Hepatic stellate cell (primary cell): ENCODE measurements at regions not wholly inside any gene's neighbourhood (a gene's known extent, or its start where the extent isn't known, plus 50 kb on each side); places are given as distances from the start of the nearest gene placed in this dataset.
"Not testable (repeated sequence)": the region's sequence is repeated elsewhere in the genome, so short reads cannot be mapped to it uniquely, and the experiment has no call there.

ENCODE experiments used
- DNase-seq: peaks from one replicate; pipeline ENCODE4 v3.0.0; 2011; ENCODE audit warnings: low spot score

DNA sequence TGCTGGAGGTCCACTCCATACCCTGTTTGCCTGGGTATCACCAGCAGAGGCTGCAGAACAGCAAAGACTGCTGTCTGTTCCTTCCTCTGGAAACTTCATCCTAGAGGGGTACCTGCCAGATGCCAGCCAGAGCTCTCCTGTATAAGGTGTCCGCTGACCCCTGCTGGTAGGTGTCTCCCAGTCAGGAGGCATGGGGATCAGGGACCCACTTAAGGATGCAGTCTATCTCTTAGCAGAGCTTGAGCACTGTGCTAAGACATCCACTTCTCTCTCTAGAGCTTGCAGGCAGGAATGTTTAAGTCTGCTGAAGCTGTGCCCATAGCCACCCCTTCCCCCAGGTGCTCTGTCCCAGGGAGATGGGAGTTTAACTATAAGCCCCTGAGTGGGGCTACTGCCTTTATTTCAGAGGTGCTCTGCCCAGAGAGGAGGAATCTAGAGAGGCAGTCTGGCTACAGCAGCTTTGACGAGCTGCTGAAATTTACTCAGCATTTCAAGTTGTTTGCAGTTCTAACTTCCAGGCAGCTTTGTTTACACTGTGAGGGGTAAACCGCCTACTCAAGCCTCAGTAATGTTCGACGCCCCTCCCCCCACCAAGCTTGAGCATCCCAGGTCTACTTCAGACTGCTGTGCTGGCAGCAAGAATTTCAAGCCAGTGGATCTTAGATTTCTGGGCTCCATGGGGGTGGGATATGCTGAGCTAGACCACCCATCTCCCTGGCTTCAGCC, 74.5 kb upstream of the GORAB start:
- not testable (repeated sequence) for DNase-seq

DNA sequence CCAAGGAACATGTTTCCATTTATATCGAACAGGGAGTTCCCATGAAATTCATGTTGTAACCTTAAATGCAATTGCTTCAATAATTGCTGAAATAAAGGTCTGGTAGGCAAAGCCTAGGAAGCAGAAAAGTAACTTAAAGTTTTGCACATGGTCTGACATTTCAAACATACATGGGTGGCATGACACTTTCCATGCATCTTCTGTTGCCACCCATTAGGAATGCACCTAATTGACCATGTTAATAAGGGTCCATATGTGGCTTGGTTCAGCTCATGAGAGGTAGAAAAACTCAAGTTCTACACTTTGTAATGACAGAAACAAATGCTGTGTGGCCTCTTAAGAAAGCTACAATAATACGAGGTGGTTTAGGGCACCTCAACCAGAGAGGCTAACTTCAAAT, 72.0 kb upstream of the GORAB start:
- DNase-seq = no peak

DNA sequence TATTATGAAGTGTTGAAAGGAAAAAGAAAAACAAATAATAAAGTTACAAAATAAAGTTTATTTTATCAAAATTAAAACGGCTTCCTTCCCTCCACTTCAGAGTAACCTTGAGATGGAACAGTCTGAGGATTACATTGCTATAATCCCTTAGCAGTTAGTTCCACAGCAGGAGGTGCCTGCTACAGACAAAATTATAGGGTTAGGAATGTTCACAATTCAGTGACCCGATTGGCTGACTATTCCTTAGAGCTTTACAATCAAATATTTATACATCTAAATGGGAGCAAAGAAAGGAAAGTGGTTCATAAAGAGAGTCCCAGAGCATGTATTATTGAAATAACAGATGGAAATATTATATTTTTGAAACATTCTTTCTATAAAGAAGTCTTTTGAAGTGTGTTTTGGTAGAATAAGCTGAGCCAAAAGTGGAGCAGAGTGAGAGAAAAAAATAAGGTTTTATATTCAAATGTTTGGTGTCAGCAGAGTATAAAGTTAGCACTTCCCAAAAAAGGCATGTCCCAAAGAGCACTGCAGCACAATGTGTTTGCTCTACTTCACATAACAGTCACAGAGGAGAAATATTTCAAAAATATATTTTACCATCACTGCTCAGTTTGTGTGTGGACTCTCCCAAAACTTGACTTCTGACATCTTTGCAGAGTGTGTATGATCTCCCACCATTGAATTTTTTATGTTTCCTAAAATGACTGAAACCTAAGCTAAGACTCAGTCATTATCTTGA, 71.4 kb upstream of the GORAB start:
- no peak for DNase-seq

DNA sequence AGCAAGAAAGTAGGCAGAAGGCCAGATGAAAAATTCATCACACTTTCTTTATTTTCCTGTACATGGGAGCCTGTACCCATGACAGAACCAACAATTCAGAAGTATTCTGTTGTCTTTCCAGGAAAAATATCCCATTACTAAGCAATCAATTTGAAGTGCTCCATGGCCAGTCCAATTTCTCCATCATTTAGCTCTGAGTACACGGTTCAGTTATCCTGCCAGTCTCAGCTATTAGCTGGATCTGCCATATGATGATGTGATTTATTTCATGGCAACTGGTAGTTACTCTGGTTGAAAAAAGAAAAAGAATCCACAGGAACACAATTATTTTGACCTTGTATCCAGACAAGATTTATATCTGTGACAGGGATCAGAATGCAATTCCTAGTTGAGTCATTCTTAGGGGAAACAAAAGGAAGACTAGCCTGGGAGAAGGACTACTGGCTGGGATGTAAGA, 70.6 kb upstream of the GORAB start:
- peak; percentile 8 for DNase-seq

DNA sequence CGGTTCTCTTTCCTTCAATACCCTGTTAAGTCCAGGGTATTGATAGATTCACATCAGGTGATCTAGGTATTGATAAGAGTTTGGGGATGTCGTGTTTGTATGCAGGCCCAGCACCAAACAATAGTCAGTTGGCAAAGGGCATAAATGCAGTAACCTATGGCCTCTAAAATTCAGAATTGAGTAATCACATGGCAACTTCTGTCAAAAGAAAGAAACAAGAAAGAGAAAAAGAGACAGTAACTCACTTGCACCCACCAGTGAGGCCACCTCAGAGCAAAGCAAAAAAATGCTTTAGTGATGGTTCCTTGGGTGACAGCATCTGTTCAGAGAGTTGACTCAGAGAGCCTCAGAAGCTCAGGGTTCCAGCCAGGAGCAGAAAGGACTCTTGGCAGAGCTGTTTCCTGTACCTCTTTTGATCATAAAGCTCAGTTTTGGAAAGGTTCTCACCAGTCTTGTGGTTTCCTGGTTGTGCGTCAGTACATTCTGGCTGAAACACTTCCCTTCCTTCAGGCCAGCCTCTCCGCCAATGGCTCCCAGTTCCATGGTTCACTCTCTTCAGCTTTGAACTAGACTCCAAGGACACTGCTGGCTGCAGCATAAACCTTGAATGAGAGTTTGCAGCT, 70.1 kb upstream of the GORAB start:
- peak; percentile 2 for DNase-seq

DNA sequence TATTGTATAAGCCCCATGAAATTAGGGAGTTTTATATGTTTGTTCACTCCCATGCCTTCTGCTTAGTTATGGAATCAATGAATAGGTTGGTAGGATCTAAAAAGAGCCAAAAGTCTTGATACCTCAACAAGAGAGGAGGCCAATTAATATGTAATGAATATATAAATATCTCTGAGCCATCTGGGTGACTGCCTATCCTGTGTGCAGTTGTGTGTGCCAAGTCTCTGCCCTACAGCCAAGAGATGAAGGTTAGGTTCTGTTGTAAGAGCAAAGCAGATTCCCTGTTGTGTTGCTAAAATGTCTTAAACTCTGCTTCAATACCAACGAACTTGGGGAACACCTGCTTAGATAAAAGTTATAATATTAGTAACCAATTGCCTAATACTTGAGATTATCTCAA, 61.8 kb upstream of the GORAB start:
- DNase-seq = no peak

DNA sequence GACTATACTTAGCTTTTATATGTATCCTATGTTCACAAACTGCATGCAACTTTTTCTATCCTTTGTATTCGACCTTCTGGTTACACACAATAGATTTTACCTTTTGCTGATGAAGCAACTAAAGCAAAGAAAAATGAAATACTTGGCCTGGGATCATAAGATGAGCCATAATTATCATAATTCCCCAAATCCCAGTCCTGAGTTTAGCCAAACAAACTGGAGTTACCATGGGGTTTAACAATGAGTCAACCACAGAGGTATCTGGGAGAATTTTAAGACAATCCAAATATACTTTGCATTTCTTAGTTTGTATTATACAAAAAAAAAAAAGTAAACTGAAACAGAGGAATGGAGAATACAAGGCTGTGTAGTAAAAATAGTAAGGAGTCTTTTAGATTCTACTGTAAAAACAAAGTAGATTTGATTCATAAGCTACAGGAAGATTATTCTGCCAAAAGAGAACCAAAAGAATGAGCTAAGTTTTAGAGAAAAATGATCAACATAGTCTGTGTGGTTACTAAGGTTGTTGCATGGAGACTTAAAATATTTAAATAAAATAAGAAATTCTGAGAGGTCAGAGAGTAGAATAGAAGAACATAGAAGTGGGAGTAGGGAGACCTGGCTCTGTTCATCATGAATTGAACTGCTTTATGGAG, 60.4 kb upstream of the GORAB start:
- DNase-seq = peak; percentile 41

DNA sequence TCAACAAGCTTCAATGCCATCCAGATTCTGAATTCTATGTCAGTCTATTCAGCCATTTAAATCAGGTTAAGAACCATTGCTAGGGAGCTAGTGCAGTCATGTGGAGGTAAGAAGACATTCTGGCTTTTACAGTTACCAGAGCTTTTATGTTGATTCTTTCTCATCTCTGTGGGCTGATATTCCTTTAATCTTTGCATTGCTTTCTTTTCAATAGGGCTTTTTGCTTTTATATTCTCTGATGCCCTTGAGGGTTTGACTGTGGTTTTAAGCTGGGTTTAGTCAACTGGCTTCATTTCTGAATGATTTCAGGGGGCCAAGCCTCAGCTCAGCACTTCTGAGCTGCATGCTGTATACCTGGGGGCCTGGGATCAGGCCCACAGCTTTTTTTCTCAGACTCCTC, 51.0 kb upstream of the GORAB start:
- DNase-seq = no peak
